NT2/D1 (cell line): ENCODE measurements at regions not wholly inside any gene's neighbourhood (a gene's known extent, or its start where the extent isn't known, plus 50 kb on each side); places are given as distances from the start of the nearest gene placed in this dataset.
"Not testable (repeated sequence)": the region's sequence is repeated elsewhere in the genome, so short reads cannot be mapped to it uniquely, and the experiment has no call there.

Source experiments
- DNase-seq: peaks from one replicate; pipeline ENCODE4 v3.0.0-alpha.2; 2011; ENCODE audit warnings: low read depth, low spot score
- H3K27me3 ChIP-seq: 2 replicates; pipeline ENCODE4 v1.6.0; 2011; ENCODE audit warnings: mild to moderate bottlenecking; ENCODE audit not compliant: insufficient read length, insufficient read depth
- H3K36me3 ChIP-seq: 2 replicates; pipeline ENCODE4 v1.6.1; 2011; ENCODE audit warnings: mild to moderate bottlenecking, low read length, mixed read lengths; ENCODE audit not compliant: insufficient read depth, insufficient read length
- H3K4me1 ChIP-seq: 2 replicates; pipeline ENCODE4 v1.5.1; 2011; ENCODE audit not compliant: insufficient read depth, insufficient read length
- H3K4me3 ChIP-seq: 2 replicates; pipeline ENCODE4 v1.5.1; 2011; ENCODE audit warnings: low read depth; ENCODE audit not compliant: insufficient read length
- H3K9ac ChIP-seq: 2 replicates; pipeline ENCODE4 v1.6.0; 2011; ENCODE audit warnings: low read depth; ENCODE audit not compliant: insufficient read length
- H3K9me3 ChIP-seq: 2 replicates; pipeline ENCODE4 v1.5.1; 2011; ENCODE audit warnings: mild to moderate bottlenecking, low read length; ENCODE audit not compliant: insufficient read depth
- SUZ12 ChIP-seq: IDR thresholded peaks from 2 replicates; pipeline ENCODE4 v1.6.1; 2011; ENCODE audit not compliant: insufficient read length, insufficient read depth; ENCODE audit errors: extremely low read depth
- YY1 ChIP-seq: IDR thresholded peaks from 2 replicates; pipeline ENCODE4 v1.6.1; 2011; ENCODE audit not compliant: insufficient read length, insufficient read depth
- ZNF274 ChIP-seq: IDR thresholded peaks from 2 replicates; pipeline ENCODE4 v1.6.1; 2011; ENCODE audit warnings: mild to moderate bottlenecking, low read depth, low read length

DNA sequence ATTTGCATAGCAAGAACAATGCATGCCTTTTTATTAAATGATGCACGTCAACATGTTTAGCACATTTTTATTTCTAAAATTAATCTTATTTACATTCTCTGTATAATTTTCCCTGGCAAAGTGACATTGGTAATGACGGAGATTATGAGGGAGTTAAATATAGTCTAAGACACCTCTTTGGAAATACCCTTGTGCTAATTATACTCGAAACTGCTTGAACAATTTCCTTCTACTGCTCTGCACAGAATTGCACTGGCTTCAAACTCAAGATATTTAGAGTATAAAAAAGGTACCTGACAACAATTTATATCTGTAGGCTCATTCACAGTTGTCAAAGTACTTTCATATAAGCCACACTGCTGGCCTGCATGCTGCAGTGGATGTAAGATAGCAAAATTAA lies 602.7 kb downstream of the NXPH1 start:
- Histone ChIP-seq H3K36me3 (no peaks in the 10 kb centered on the region), H3K4me1 (no peaks in the 10 kb centered on the region), H3K9ac (no peak overlapping the region), H3K9me3 (no peaks in the 10 kb centered on the region), H3K4me3 (no peak overlapping the region), H3K27me3 (no peaks in the 10 kb centered on the region)
- no peak for TF ChIP-seq SUZ12
- TF ChIP-seq ZNF274: no peak
- no peak for TF ChIP-seq YY1
- DNase-seq: no peak

- TF ChIP-seq YY1 (no peak), ZNF274 (no peak), SUZ12 (no peak)
- no peaks in the 10 kb centered on the region for H3K4me1 ChIP-seq
- no peak for DNase-seq
- no peak overlapping the region for H3K9ac ChIP-seq
- H3K27me3 ChIP-seq: no peaks in the 10 kb centered on the region
- H3K9me3 ChIP-seq: no peaks in the 10 kb centered on the region
- H3K36me3 ChIP-seq: no peaks in the 10 kb centered on the region
- no peak overlapping the region for H3K4me3 ChIP-seq
Measured at GRCh38 chr7:9071160-9071762, 637.9 kb downstream of the NXPH1 start.

DNA sequence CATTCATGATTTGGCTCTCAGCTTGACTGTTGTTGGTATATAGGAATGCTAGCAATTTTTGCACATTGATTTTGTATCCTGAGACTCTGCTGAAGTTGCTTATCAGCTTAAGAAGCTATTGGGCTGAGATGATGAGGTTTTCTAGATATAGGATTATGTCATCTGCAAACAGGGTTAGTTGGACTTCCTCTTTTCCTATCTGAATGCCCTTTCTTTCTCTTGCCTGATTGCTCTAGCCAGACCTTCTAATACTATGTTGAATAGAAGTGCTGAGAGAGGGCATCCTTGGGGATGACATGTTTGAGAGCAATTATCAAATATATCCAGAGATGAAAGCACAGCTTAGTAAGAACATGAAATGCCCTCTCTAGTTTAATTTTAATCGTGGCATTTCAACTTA lies 642.4 kb downstream of the NXPH1 start:
- not testable (repeated sequence) for H3K36me3 ChIP-seq, DNase-seq, H3K9ac ChIP-seq, H3K27me3 ChIP-seq, H3K4me3 ChIP-seq, H3K4me1 ChIP-seq
- H3K9me3 ChIP-seq: peaks cover 10% of the 10 kb centered on the region; the same call in 1 of the 2 replicates

GRCh38 chr7:9082203-9082602 lies 648.8 kb downstream of the NXPH1 start:
- Histone ChIP-seq H3K4me1 (no peaks in the 10 kb centered on the region), H3K27me3 (no peaks in the 10 kb centered on the region), H3K36me3 (no peaks in the 10 kb centered on the region), H3K4me3 (no peak overlapping the region), H3K9me3 (peaks cover 10% of the 10 kb centered on the region; the same call in 1 of the 2 replicates), H3K9ac (no peak overlapping the region)
- TF ChIP-seq SUZ12: no peak
- TF ChIP-seq ZNF274: no peak
- TF ChIP-seq YY1: no peak
- peak; percentile 39 for DNase-seq

- Histone ChIP-seq H3K36me3 (no peaks in the 10 kb centered on the region), H3K4me3 (no peak overlapping the region), H3K27me3 (no peaks in the 10 kb centered on the region), H3K9me3 (peaks cover 10% of the 10 kb centered on the region; the same call in 1 of the 2 replicates), H3K9ac (no peak overlapping the region), H3K4me1 (no peaks in the 10 kb centered on the region)
- DNase-seq: no peak
- TF ChIP-seq YY1: no peak
- TF ChIP-seq SUZ12: no peak
- no peak for TF ChIP-seq ZNF274
Measured at GRCh38 chr7:9083837-9084236, 650.4 kb downstream of the NXPH1 start.

- H3K4me1 ChIP-seq: no peaks in the 10 kb centered on the region
- TF ChIP-seq SUZ12: no peak
- H3K9me3 ChIP-seq: peaks cover 13% of the 10 kb centered on the region
- DNase-seq: no peak
- no peaks in the 10 kb centered on the region for H3K36me3 ChIP-seq
- no peak overlapping the region for H3K4me3 ChIP-seq
- H3K27me3 ChIP-seq: no peaks in the 10 kb centered on the region
- no peak overlapping the region for H3K9ac ChIP-seq
Measured at GRCh38 chr7:9091282-9091681, 657.9 kb downstream of the NXPH1 start.

- Histone ChIP-seq H3K27me3 (no peaks in the 10 kb centered on the region), H3K4me1 (no peaks in the 10 kb centered on the region), H3K9ac (no peak overlapping the region), H3K9me3 (no peaks in the 10 kb centered on the region), H3K4me3 (no peak overlapping the region), H3K36me3 (no peaks in the 10 kb centered on the region)
- no peak for TF ChIP-seq SUZ12
- no peak for TF ChIP-seq ZNF274
- no peak for TF ChIP-seq YY1
- no peak for DNase-seq
Measured at GRCh38 chr7:9097565-9098060, 664.2 kb downstream of the NXPH1 start.
